ENCODE measurements at regions not wholly inside any gene's neighbourhood (a gene's known extent, or its start where the extent isn't known, plus 50 kb on each side); places are given as distances from the start of the nearest gene placed in this dataset.

DNA sequence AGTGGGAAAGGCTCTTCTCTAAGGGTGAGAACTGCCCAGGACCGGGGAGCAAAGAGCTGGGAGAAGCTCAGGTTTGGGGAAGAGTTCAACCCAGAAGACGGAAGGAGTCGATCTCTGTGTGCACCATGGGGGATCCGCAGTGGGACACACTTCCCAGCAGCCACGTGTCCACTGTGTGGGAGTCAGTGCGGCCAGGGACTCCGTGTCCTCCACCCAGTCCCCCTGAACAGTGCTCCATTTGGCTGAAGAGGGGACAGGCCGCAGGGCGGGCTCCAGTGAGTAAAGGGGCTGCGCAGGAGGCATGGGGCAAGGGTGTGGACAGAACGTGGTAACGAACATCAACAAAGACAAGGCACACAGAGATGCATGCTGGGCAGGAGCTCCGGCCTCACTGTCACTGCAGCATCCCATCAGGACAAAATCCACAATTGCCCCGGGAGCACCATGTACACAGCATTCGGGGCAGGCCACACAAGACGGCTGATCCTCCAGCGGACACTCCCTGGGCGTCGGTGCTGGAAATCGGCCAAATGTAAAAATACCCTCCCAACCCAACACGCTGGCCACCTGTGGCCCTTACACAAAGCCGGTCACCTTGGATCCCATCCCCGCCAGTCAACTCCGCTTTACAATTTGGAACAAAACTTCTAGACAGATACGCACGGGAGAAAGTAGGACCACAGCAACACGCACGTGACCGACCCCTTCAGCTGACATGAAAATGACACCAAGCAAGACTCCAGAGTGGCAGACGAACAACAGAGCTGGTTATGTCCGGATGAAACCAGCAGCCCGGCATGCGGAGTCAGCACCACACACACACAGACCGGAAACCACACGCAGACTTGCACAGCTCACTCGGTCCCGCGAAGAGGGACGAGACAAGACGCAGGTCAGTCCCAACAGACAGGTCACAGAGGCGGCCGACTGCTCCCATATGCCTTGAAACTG lies 366.8 kb downstream of the SHANK2 start:
- H3K9me3 ChIP-seq (ENCODE audit: control insufficient read depth, insufficient read depth, low read length), result no peaks in the 10 kb centered on the region
- no peaks in the 10 kb centered on the region for H3K4me1 ChIP-seq (ENCODE audit: control insufficient read depth, insufficient read depth, low read length)
- no peak overlapping the region for H3K9ac ChIP-seq (ENCODE audit: low read depth, low read length)
- H3K36me3 ChIP-seq (ENCODE audit: control insufficient read depth, insufficient read depth, low read length), result peaks cover 8% of the 10 kb centered on the region
- no peak overlapping the region for H3K4me3 ChIP-seq (ENCODE audit: low read depth, low read length)
- no peaks in the 10 kb centered on the region for H3K27me3 ChIP-seq (ENCODE audit: control insufficient read depth, insufficient read depth, low read length)

DNA sequence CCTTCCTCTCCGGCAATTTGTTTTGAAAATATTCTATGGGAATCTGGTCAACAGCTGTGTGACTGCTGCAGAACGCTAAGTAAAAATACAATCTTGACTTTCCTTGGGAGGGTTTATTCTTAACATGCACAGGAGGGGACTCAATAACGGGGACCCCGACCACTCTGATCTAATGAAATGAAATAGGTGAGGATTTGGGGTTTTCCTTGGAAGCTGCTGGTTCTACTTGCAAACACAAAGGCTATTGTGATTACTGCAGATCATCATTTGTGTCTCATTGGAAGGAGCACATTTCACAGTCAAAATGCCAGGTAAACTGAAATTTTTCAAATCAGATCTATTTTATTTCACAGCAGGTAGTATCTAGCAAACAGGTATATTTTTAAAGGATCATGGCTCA lies 366.1 kb downstream of the SHANK2 start:
- Histone ChIP-seq H3K9me3 (ENCODE audit: control insufficient read depth, insufficient read depth, low read length) (no peaks in the 10 kb centered on the region), H3K4me3 (ENCODE audit: low read depth, low read length) (no peak overlapping the region), H3K36me3 (ENCODE audit: control insufficient read depth, insufficient read depth, low read length) (peaks cover 8% of the 10 kb centered on the region), H3K4me1 (ENCODE audit: control insufficient read depth, insufficient read depth, low read length) (no peaks in the 10 kb centered on the region), H3K9ac (ENCODE audit: low read depth, low read length) (no peak overlapping the region), H3K27me3 (ENCODE audit: control insufficient read depth, insufficient read depth, low read length) (no peaks in the 10 kb centered on the region)

DNA sequence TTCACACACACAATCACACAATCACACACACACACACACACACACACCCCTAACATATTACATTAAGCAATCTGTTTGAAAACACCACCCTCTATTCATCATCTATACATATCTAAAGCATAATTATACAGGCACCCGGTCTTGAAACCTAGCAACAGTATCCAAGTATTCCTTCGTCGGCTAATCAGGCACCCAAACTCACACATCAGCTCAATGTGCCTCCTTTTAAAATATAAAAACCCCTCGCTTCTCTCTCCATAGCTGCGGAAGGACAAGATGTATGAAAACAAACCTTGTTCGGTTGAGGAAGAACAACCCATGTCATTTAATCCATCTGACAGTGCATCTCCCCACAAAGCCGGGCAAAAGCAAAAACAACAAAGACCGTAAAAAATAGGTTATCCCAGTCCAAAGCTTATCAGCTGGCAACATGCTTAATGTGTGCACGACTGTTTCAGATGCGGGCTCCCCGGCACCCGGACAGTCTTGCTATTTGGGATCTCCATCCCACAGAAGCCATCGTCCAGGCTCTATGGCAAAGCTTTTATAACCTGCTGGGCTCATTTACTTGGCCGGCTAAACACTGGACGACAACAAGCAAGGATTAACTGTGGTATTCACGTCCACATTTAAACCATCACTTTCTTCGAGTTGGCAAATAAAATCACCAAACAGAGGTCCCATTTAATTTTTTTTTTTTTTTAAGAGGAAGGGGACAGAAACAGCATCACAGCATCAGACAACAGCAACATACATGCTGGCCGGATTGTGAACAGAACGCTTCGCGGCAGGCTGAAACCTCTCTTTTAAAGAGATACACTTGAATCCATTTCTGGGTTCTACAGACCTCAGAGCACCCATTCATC lies 365.5 kb downstream of the SHANK2 start:
- H3K4me3 ChIP-seq (ENCODE audit: low read depth, low read length), result no peak overlapping the region
- H3K4me1 ChIP-seq (ENCODE audit: control insufficient read depth, insufficient read depth, low read length), result no peaks in the 10 kb centered on the region
- peaks cover 10% of the 10 kb centered on the region for H3K36me3 ChIP-seq (ENCODE audit: control insufficient read depth, insufficient read depth, low read length)
- H3K9ac ChIP-seq (ENCODE audit: low read depth, low read length), result no peak overlapping the region
- no peaks in the 10 kb centered on the region for H3K27me3 ChIP-seq (ENCODE audit: control insufficient read depth, insufficient read depth, low read length)
- no peaks in the 10 kb centered on the region for H3K9me3 ChIP-seq (ENCODE audit: control insufficient read depth, insufficient read depth, low read length)

DNA sequence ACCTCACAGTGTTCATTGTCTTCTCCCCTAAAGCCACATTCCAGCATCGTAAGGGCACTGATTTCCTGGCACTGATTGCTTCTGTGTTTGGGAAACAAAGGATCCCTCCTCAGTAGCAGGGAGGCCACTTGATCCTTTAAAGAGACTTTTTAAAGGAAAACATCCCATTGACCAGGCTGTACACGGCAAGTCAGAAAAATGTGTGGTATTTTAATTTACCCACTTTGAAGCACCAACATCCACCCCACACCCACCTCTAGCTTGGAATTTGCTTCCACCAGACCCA lies 364.9 kb downstream of the SHANK2 start:
- no peaks in the 10 kb centered on the region for H3K27me3 ChIP-seq (ENCODE audit: control insufficient read depth, insufficient read depth, low read length)
- H3K4me1 ChIP-seq (ENCODE audit: control insufficient read depth, insufficient read depth, low read length), result no peaks in the 10 kb centered on the region
- H3K4me3 ChIP-seq (ENCODE audit: low read depth, low read length), result no peak overlapping the region
- H3K36me3 ChIP-seq (ENCODE audit: control insufficient read depth, insufficient read depth, low read length), result peaks cover 10% of the 10 kb centered on the region
- no peaks in the 10 kb centered on the region for H3K9me3 ChIP-seq (ENCODE audit: control insufficient read depth, insufficient read depth, low read length)
- no peak overlapping the region for H3K9ac ChIP-seq (ENCODE audit: low read depth, low read length)

GRCh38 chr11:70888061-70888460 lies 364.3 kb downstream of the SHANK2 start:
- no peaks in the 10 kb centered on the region for H3K4me1 ChIP-seq (ENCODE audit: control insufficient read depth, insufficient read depth, low read length)
- H3K4me3 ChIP-seq (ENCODE audit: low read depth, low read length), result no peak overlapping the region
- H3K9ac ChIP-seq (ENCODE audit: low read depth, low read length), result no peak overlapping the region
- no peaks in the 10 kb centered on the region for H3K27me3 ChIP-seq (ENCODE audit: control insufficient read depth, insufficient read depth, low read length)
- peaks cover 12% of the 10 kb centered on the region for H3K36me3 ChIP-seq (ENCODE audit: control insufficient read depth, insufficient read depth, low read length)
- H3K9me3 ChIP-seq (ENCODE audit: control insufficient read depth, insufficient read depth, low read length), result no peaks in the 10 kb centered on the region

DNA sequence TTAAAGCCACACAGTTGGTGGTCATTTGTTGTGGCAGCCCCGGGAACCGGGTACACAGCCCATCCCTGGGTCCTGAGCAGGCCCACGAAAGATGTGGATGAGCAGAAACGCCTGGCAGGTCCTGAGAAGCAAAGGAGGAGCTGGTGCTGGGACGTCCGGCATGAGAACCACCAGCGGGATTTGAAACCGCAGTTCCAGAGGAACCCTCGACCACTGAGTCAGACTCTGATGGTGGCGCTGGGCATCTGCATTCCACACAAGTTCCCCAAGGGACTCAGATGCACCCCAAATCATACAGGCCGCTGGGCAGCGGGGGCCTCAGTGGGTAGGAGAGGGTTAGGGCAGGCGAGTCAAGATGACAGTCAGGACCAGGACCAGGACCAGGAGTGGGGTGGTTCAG lies 363.0 kb downstream of the SHANK2 start:
- peaks cover 12% of the 10 kb centered on the region for H3K36me3 ChIP-seq (ENCODE audit: control insufficient read depth, insufficient read depth, low read length)
- no peak overlapping the region for H3K4me3 ChIP-seq (ENCODE audit: low read depth, low read length)
- H3K4me1 ChIP-seq (ENCODE audit: control insufficient read depth, insufficient read depth, low read length), result no peaks in the 10 kb centered on the region
- no peak overlapping the region for H3K9ac ChIP-seq (ENCODE audit: low read depth, low read length)
- no peaks in the 10 kb centered on the region for H3K27me3 ChIP-seq (ENCODE audit: control insufficient read depth, insufficient read depth, low read length)
- H3K9me3 ChIP-seq (ENCODE audit: control insufficient read depth, insufficient read depth, low read length), result no peaks in the 10 kb centered on the region

- Histone ChIP-seq H3K27me3 (ENCODE audit: control insufficient read depth, insufficient read depth, low read length) (no peaks in the 10 kb centered on the region), H3K9ac (ENCODE audit: low read depth, low read length) (no peak overlapping the region), H3K4me1 (ENCODE audit: control insufficient read depth, insufficient read depth, low read length) (no peaks in the 10 kb centered on the region), H3K9me3 (ENCODE audit: control insufficient read depth, insufficient read depth, low read length) (no peaks in the 10 kb centered on the region), H3K4me3 (ENCODE audit: low read depth, low read length) (no peak overlapping the region), H3K36me3 (ENCODE audit: control insufficient read depth, insufficient read depth, low read length) (peaks cover 17% of the 10 kb centered on the region)
These were observed 360.5 kb downstream of the SHANK2 start for GRCh38 chr11:70891844-70892380.

GRCh38 chr11:70892889-70893288 lies 359.5 kb downstream of the SHANK2 start:
- Histone ChIP-seq H3K27me3 (ENCODE audit: control insufficient read depth, insufficient read depth, low read length) (no peaks in the 10 kb centered on the region), H3K9ac (ENCODE audit: low read depth, low read length) (no peak overlapping the region), H3K9me3 (ENCODE audit: control insufficient read depth, insufficient read depth, low read length) (no peaks in the 10 kb centered on the region), H3K4me3 (ENCODE audit: low read depth, low read length) (no peak overlapping the region), H3K4me1 (ENCODE audit: control insufficient read depth, insufficient read depth, low read length) (no peaks in the 10 kb centered on the region), H3K36me3 (ENCODE audit: control insufficient read depth, insufficient read depth, low read length) (peaks cover 17% of the 10 kb centered on the region)

GRCh38 chr11:70894566-70895365 lies 357.6 kb downstream of the SHANK2 start:
- Histone ChIP-seq H3K27me3 (ENCODE audit: control insufficient read depth, insufficient read depth, low read length) (no peaks in the 10 kb centered on the region), H3K4me1 (ENCODE audit: control insufficient read depth, insufficient read depth, low read length) (no peaks in the 10 kb centered on the region), H3K4me3 (ENCODE audit: low read depth, low read length) (no peak overlapping the region), H3K9me3 (ENCODE audit: control insufficient read depth, insufficient read depth, low read length) (no peaks in the 10 kb centered on the region), H3K36me3 (ENCODE audit: control insufficient read depth, insufficient read depth, low read length) (peaks cover 13% of the 10 kb centered on the region), H3K9ac (ENCODE audit: low read depth, low read length) (no peak overlapping the region)

DNA sequence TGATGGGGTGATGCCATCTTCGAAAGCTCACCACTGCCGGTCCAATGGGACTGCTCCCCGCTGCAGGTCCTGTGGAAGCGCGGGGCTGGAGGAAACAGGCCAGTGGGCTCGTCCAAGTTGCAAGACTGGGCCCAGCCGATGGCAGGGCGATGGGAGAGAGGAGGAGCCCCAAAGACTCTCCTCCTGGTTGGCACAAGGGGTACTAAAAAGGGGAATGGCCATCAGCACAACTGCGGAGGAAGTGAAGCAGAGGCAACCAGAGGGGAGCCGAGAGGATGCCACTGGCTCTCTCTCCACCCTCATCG lies 357.1 kb downstream of the SHANK2 start:
- H3K4me1 ChIP-seq (ENCODE audit: control insufficient read depth, insufficient read depth, low read length), result no peaks in the 10 kb centered on the region
- H3K9ac ChIP-seq (ENCODE audit: low read depth, low read length), result no peak overlapping the region
- no peak overlapping the region for H3K4me3 ChIP-seq (ENCODE audit: low read depth, low read length)
- H3K36me3 ChIP-seq (ENCODE audit: control insufficient read depth, insufficient read depth, low read length), result peaks cover 9% of the 10 kb centered on the region
- H3K27me3 ChIP-seq (ENCODE audit: control insufficient read depth, insufficient read depth, low read length), result no peaks in the 10 kb centered on the region
- H3K9me3 ChIP-seq (ENCODE audit: control insufficient read depth, insufficient read depth, low read length), result no peaks in the 10 kb centered on the region

GRCh38 chr11:70897429-70897828 lies 354.9 kb downstream of the SHANK2 start:
- Histone ChIP-seq H3K4me3 (ENCODE audit: low read depth, low read length) (no peak overlapping the region), H3K9ac (ENCODE audit: low read depth, low read length) (no peak overlapping the region), H3K27me3 (ENCODE audit: control insufficient read depth, insufficient read depth, low read length) (no peaks in the 10 kb centered on the region), H3K9me3 (ENCODE audit: control insufficient read depth, insufficient read depth, low read length) (no peaks in the 10 kb centered on the region), H3K36me3 (ENCODE audit: control insufficient read depth, insufficient read depth, low read length) (peaks cover 7% of the 10 kb centered on the region), H3K4me1 (ENCODE audit: control insufficient read depth, insufficient read depth, low read length) (no peaks in the 10 kb centered on the region)

All from iPS-15b (cell line).